Heart left ventricle (tissue), 13 donors: ENCODE measurements at regions not wholly inside any gene's neighbourhood (a gene's known extent, or its start where the extent isn't known, plus 50 kb on each side); places are given as distances from the start of the nearest gene placed in this dataset.

ENCODE experiments used
- CTCF ChIP-seq, 12 donors: fragments of 200-600 bp; sonication (generic) in 4 of 12; IDR thresholded peaks; one replicate each; pipeline versions ENCODE4 v1.5.0 to v1.8.0; 2018 to 2022; ENCODE audit warnings: antibody characterized with exemption in 12 of 12, mild to moderate bottlenecking in 5 of 12
- POLR2A ChIP-seq, 2 donors: fragments of 450-650 bp; IDR thresholded peaks; one replicate each; pipeline ENCODE4 v1.6.1; 2017; ENCODE audit warnings: antibody characterized with exemption in 2 of 2, mild to moderate bottlenecking in 2 of 2, moderate library complexity in 2 of 2
- donor health status: ischemic (EF 13 %, LVEDD 7.1; RV severe dilation, severe dysfunction).
- donor health status: DM: no; HTN: yes; CAD: no.
- donor health status: DM: no; HTN: no; CAD: no.
- donor health status: ischemic (EF 25% LVEDD 6.9; RV normal size, moderate dysfunction).
- donor health status: ischemic (EF 25% LVEDD 5.7; RV mildly dilated, moderate dysfunction).
- donor health status: ischemic (EF 35%, LVEDD 5.7; RV mildly dilated, moderate dysfunction).
- donor health status: nonischemic (EF 11% LVEDD 7.7; RV severe dilation, severe dysfunction).
- donor health status: DM: yes; HTN: yes; CAD: no.
- donor health status: PGD.
- donor health status: ischemic (EF 29% LVEDD 5.4; RV normal size, mild dysfunction).
- donor health status: nonischemic (EF 23%, LVEDD 6.1; RV moderate dilation, normal function).

GRCh38 chr18:45542043-45542442 lies 73.2 kb upstream of the SLC14A2 start:
- TF ChIP-seq CTCF (IDR thresholded peaks at IDR 0.05) (no peak), POLR2A (IDR thresholded peaks at IDR 0.05) (no peak)
